ENCODE measurements at regions not wholly inside any gene's neighbourhood (a gene's known extent, or its start where the extent isn't known, plus 50 kb on each side); places are given as distances from the start of the nearest gene placed in this dataset.

- TF ChIP-seq FOXJ3 (CRISPR knock-in tag; IDR thresholded peaks at IDR 0.05): no peak
- no peak for TF ChIP-seq JUND (IDR thresholded peaks at IDR 0.05)
- TF ChIP-seq TEAD4 (IDR thresholded peaks at IDR 0.05; ENCODE audit: borderline replicate concordance, insufficient read depth): no peak
- no peak for TF ChIP-seq NRF1 (IDR thresholded peaks at IDR 0.05; ENCODE audit: low read depth, low read length)
- DNase-seq: no peak
- Histone ChIP-seq H2AFZ (ENCODE audit: low read depth) (no peak overlapping the region), H3K27me3 (ENCODE audit: insufficient read depth) (no peaks in the 10 kb centered on the region), H3K27ac (ENCODE audit: low read depth in 2 of 2, low read length in 1 of 2) (no peak overlapping the region), H4K20me1 (ENCODE audit: insufficient read depth) (no peaks in the 10 kb centered on the region), H3K9ac (no peak overlapping the region), H3K9me3 (no peaks in the 10 kb centered on the region), H3K4me2 (no peak overlapping the region), H3K9me2 (no peaks in the 10 kb centered on the region), H3K4me3 (ENCODE audit: low read depth in 2 of 2, low read length in 1 of 2) (no peak overlapping the region), H3K36me3 (replicated peaks in 1 of 2; ENCODE audit: control insufficient read depth in 1 of 2, insufficient read depth in 2 of 2, low read length in 1 of 2) (no peaks in the 10 kb centered on the region), H3F3A (replicated peaks; ENCODE audit: insufficient read depth) (no peaks in the 10 kb centered on the region), H3K79me2 (ENCODE audit: insufficient read depth) (no peaks in the 10 kb centered on the region), H3K4me1 (ENCODE audit: control insufficient read depth in 1 of 2, insufficient read depth in 2 of 2, low read depth in 1 of 2, low read length in 1 of 2) (no peaks in the 10 kb centered on the region; a peak in 1 of 4 replicates)
- ChIA-PET POLR2A (no interaction called here), CTCF (no interaction called here)
- WGBS (ENCODE audit: low lambda C conversion rate): 17% methylated on average over 3 of the region's 3 CpGs
Measured at GRCh38 chr9:89903141-89903475, 298.3 kb downstream of the GADD45G start.

GRCh38 chr9:89905606-89906338 lies 301.0 kb downstream of the GADD45G start:
- H3K36me3 ChIP-seq (replicated peaks in 1 of 2; ENCODE audit: control insufficient read depth in 1 of 2, insufficient read depth in 2 of 2, low read length in 1 of 2): no peaks in the 10 kb centered on the region
- ChIA-PET CTCF (interaction anchor here (1.0 kb wide), 1 partner anchor 9 kb away, joined by 3 read pairs; no protein-coding TSS in a partner anchor), POLR2A (no interaction called here)
- no peaks in the 10 kb centered on the region for H3K27me3 ChIP-seq (ENCODE audit: insufficient read depth)
- DNase-seq: no peak
- no peak overlapping the region for H3K9ac ChIP-seq
- H3K79me2 ChIP-seq (ENCODE audit: insufficient read depth): no peaks in the 10 kb centered on the region
- H3K4me1 ChIP-seq (ENCODE audit: control insufficient read depth in 1 of 2, insufficient read depth in 2 of 2, low read depth in 1 of 2, low read length in 1 of 2): no peaks in the 10 kb centered on the region; a peak in 1 of 4 replicates
- H3K27ac ChIP-seq (ENCODE audit: low read depth in 2 of 2, low read length in 1 of 2): no peak overlapping the region
- no peak overlapping the region for H3K4me2 ChIP-seq
- no peak overlapping the region for H2AFZ ChIP-seq (ENCODE audit: low read depth)
- H3K9me2 ChIP-seq: no peaks in the 10 kb centered on the region
- no peaks in the 10 kb centered on the region for H4K20me1 ChIP-seq (ENCODE audit: insufficient read depth)
- H3K9me3 ChIP-seq: no peaks in the 10 kb centered on the region
- no peak overlapping the region for H3K4me3 ChIP-seq (ENCODE audit: low read depth in 2 of 2, low read length in 1 of 2)
- 13% methylated on average over 5 of the region's 5 CpGs for WGBS (ENCODE audit: low lambda C conversion rate)
- H3F3A ChIP-seq (replicated peaks; ENCODE audit: insufficient read depth): no peaks in the 10 kb centered on the region
- TF ChIP-seq ELF1 (IDR thresholded peaks at IDR 0.05): no peak
- no peak for TF ChIP-seq PBX3 (IDR thresholded peaks at IDR 0.05)
- no peak for TF ChIP-seq GABPA (IDR thresholded peaks at IDR 0.05; ENCODE audit: low read depth)
- TF ChIP-seq TAF1 (IDR thresholded peaks at IDR 0.05; ENCODE audit: borderline replicate concordance, low read depth, low read length): no peak
- no peak for TF ChIP-seq MXI1 (IDR thresholded peaks at IDR 0.05; ENCODE audit: low read depth, low read length)
- no peak for TF ChIP-seq CHD2 (IDR thresholded peaks at IDR 0.05; ENCODE audit: low read length, partially characterized antibody)
- TF ChIP-seq FOSL2 (IDR thresholded peaks at IDR 0.05; ENCODE audit: borderline replicate concordance, low read depth): no peak
- no peak for TF ChIP-seq SIN3A (IDR thresholded peaks at IDR 0.05; ENCODE audit: borderline replicate concordance, low read depth, low read length)
- no peak for TF ChIP-seq USF2 (IDR thresholded peaks at IDR 0.05; ENCODE audit: borderline replicate concordance, low read depth, low read length)
- no peak for TF ChIP-seq GATA2 (CRISPR knock-in tag; IDR thresholded peaks at IDR 0.05)
- no peak for TF ChIP-seq RCOR1 (IDR thresholded peaks at IDR 0.05; ENCODE audit: low read length)
- no peak for TF ChIP-seq CTCF (IDR thresholded peaks at IDR 0.05)
- TF ChIP-seq SMC3 (IDR thresholded peaks at IDR 0.05; ENCODE audit: low read depth, low read length): no peak
- no peak for TF ChIP-seq IRF3 (IDR thresholded peaks at IDR 0.05; ENCODE audit: low read depth, low read length)
- TF ChIP-seq POLR2AphosphoS5 (IDR thresholded peaks at IDR 0.05; ENCODE audit: low read depth, low read length): no peak
- no peak for TF ChIP-seq EP300 (IDR thresholded peaks at IDR 0.05; ENCODE audit: borderline replicate concordance in 1 of 2, low read depth in 1 of 2, low read length in 1 of 2)
- TF ChIP-seq TEAD4 (IDR thresholded peaks at IDR 0.05; ENCODE audit: borderline replicate concordance, insufficient read depth): no peak
- no peak for TF ChIP-seq FOXJ3 (CRISPR knock-in tag; IDR thresholded peaks at IDR 0.05)
- TF ChIP-seq ZBTB33 (IDR thresholded peaks at IDR 0.05; ENCODE audit: borderline replicate concordance, low read depth): no peak

Data from SK-N-SH (cell line).